ENCODE measurements at regions not wholly inside any gene's neighbourhood (a gene's known extent, or its start where the extent isn't known, plus 50 kb on each side); places are given as distances from the start of the nearest gene placed in this dataset.
"Not testable (repeated sequence)": the region's sequence is repeated elsewhere in the genome, so short reads cannot be mapped to it uniquely, and the experiment has no call there.

DNA sequence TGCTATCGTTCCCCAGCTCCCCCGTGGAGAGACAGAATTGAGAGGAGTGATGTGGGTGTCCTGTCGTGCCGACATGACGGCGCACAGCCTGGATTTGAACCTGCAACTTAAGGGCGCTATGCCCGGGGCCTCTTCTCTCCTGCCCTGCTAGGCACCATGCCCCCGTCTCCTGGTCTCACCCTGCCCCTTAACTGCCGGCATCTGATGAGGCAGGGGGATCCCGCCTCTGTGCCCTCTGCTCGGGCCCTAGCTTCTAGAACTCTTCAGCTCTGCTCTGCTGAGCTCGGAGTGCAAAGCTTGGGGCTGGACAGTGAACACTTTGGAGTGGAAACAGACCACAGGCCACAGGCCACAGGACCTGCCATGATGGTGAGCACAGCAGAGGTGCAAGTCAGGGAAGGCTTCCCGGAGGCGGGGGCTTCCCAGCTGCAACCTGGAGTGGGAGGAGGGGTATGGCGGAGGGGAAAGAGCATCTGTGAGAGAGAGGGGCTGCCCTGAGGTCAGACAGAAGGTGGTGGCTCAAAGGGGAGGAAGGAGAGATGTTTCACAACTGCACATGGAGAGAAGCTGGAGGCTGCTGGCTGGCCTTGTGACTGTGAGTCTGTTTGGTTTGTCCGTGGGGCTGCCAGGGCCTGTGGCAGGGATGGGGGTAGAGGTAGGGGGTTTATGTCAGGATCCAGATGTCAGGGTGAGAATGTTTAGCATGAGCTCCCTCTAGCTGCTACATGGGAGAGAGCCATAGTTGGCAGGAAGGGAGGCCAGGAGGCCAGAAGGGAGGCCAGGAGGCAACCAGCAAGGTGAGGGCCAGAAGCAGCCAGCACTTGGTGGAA lies 107.8 kb downstream of the CRLF3 start:
- intact Hi-C loops (cut with DNase I, micrococcal nuclease) = loop anchor here in 1 of 2 experiments (5.0 to 10.0 kb wide), 5 partner anchors 62 to 612 kb away; partner anchors contain the start of genes CPD and GOSR1
- no peaks in the 10 kb centered on the region for H3K27me3 ChIP-seq (ENCODE audit: control insufficient read depth in 1 of 2, insufficient read depth in 2 of 2, low read length in 2 of 2)
- ChIA-PET CTCF (no interaction called here), POLR2A (no interaction called here)
- H3K27ac Mint-ChIP-seq = no peak overlapping the region
- no peak overlapping the region for H3K4me3 Mint-ChIP-seq
- no peak overlapping the region for H3K4me3 ChIP-seq (ENCODE audit: low read length)
- H3K9me3 ChIP-seq (ENCODE audit: control insufficient read depth in 1 of 2, insufficient read depth in 1 of 2, low read length in 2 of 2) = no peaks in the 10 kb centered on the region
- H3K4me1 ChIP-seq (ENCODE audit: insufficient read depth, low read length) = peaks cover 11% of the 10 kb centered on the region
- peaks cover 12% of the 10 kb centered on the region for H3K4me1 Mint-ChIP-seq (ENCODE audit: low read depth)
- H3K27ac ChIP-seq (ENCODE audit: low read depth in 1 of 2, low read length in 2 of 2) = no peak overlapping the region
- no peaks in the 10 kb centered on the region for H3K27me3 Mint-ChIP-seq
- ATAC-seq (ENCODE audit: poor library complexity) = no peak
- peak in 1 of 14 experiments; percentile 2 for DNase-seq
- no peaks in the 10 kb centered on the region for H3K36me3 ChIP-seq (ENCODE audit: insufficient read depth, low read length)
- no peaks in the 10 kb centered on the region for H3K36me3 Mint-ChIP-seq (ENCODE audit: low read depth)
- H3K9me3 Mint-ChIP-seq = no peaks in the 10 kb centered on the region
- TF ChIP-seq, protein P1, sequence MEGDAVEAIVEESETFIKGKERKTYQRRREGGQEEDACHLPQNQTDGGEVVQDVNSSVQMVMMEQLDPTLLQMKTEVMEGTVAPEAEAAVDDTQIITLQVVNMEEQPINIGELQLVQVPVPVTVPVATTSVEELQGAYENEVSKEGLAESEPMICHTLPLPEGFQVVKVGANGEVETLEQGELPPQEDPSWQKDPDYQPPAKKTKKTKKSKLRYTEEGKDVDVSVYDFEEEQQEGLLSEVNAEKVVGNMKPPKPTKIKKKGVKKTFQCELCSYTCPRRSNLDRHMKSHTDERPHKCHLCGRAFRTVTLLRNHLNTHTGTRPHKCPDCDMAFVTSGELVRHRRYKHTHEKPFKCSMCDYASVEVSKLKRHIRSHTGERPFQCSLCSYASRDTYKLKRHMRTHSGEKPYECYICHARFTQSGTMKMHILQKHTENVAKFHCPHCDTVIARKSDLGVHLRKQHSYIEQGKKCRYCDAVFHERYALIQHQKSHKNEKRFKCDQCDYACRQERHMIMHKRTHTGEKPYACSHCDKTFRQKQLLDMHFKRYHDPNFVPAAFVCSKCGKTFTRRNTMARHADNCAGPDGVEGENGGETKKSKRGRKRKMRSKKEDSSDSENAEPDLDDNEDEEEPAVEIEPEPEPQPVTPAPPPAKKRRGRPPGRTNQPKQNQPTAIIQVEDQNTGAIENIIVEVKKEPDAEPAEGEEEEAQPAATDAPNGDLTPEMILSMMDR (IDR thresholded peaks at IDR 0.05) = no peak

- H3K27ac Mint-ChIP-seq, POLR2A ChIA-PET: not testable (repeated sequence)
Measured at GRCh38 chr17:30714825-30715622, 109.5 kb downstream of the CRLF3 start.

GRCh38 chr17:30713805-30714204 lies 110.7 kb downstream of the CRLF3 start:
- not testable (repeated sequence) for ATAC-seq (ENCODE audit: poor library complexity); H3K4me3 ChIP-seq (ENCODE audit: low read length)

More at GRCh38 chr17:30714825-30715622, 109.5 kb downstream of the CRLF3 start:
- H3K9me3 ChIP-seq (ENCODE audit: control insufficient read depth in 1 of 2, insufficient read depth in 1 of 2, low read length in 2 of 2); H3K27me3 Mint-ChIP-seq; H3K36me3 Mint-ChIP-seq (ENCODE audit: low read depth); H3K27ac ChIP-seq (ENCODE audit: low read depth in 1 of 2, low read length in 2 of 2); H3K4me3 ChIP-seq (ENCODE audit: low read length); H3K27me3 ChIP-seq (ENCODE audit: control insufficient read depth in 1 of 2, insufficient read depth in 2 of 2, low read length in 2 of 2); H3K36me3 ChIP-seq (ENCODE audit: insufficient read depth, low read length); H3K9me3 Mint-ChIP-seq: not testable (repeated sequence)
- H3K4me3 Mint-ChIP-seq = peak overlapping the region; percentile 65
- TF ChIP-seq, protein P1 (IDR thresholded peaks at IDR 0.05) = peak; percentile 39
- intact Hi-C loops (cut with DNase I, micrococcal nuclease) = loop anchor here in 1 of 2 experiments (5.0 to 10.0 kb wide), 5 partner anchors 60 to 610 kb away; partner anchors contain the start of genes CPD and GOSR1
- ATAC-seq (ENCODE audit: poor library complexity) (peak; percentile 64), DNase-seq (peak in 13 of 14 experiments; percentile 23 to 66 (median 38))
- H3K4me1 ChIP-seq (ENCODE audit: insufficient read depth, low read length) = peaks cover 19% of the 10 kb centered on the region
- peaks cover 18% of the 10 kb centered on the region for H3K4me1 Mint-ChIP-seq (ENCODE audit: low read depth)
- CTCF ChIA-PET = interaction anchor here (0.7 kb wide), 1 partner anchor 95 kb away, joined by 3 read pairs; no protein-coding TSS in a partner anchor

DNA sequence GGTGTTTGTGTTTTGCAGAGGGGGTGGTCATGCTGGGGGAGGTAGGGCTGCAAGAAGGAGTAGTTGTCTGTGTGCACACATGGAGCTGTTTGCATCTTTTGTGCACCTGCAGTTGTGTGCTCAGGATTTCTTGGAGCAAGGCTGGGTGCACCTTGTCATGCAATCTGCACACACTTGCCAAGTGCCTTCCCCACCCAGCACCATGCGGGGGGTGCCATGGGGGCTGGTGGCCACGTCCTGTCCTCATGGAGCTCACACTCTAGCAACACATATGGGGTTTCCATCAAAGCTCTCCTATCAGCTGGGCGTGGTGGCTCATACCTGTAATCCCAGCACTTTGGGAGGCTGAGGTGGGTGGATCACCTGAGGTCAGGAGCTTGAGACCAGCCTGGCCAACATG lies 111.6 kb downstream of the CRLF3 start:
- Mint-ChIP-seq H3K36me3 (ENCODE audit: low read depth) (peaks cover 16% of the 10 kb centered on the region), H3K4me1 (ENCODE audit: low read depth) (peaks cover 18% of the 10 kb centered on the region)
- H3K27ac Mint-ChIP-seq; POLR2A ChIA-PET; H3K9me3 ChIP-seq (ENCODE audit: control insufficient read depth in 1 of 2, insufficient read depth in 1 of 2, low read length in 2 of 2); H3K9me3 Mint-ChIP-seq; DNase-seq; ATAC-seq (ENCODE audit: poor library complexity); H3K27ac ChIP-seq (ENCODE audit: low read depth in 1 of 2, low read length in 2 of 2); H3K4me3 Mint-ChIP-seq; CTCF ChIA-PET; H3K36me3 ChIP-seq (ENCODE audit: insufficient read depth, low read length); H3K27me3 ChIP-seq (ENCODE audit: control insufficient read depth in 1 of 2, insufficient read depth in 2 of 2, low read length in 2 of 2); H3K27me3 Mint-ChIP-seq; H3K4me3 ChIP-seq (ENCODE audit: low read length): not testable (repeated sequence)
- H3K4me1 ChIP-seq (ENCODE audit: insufficient read depth, low read length) = peaks cover 18% of the 10 kb centered on the region
- intact Hi-C loops (cut with DNase I, micrococcal nuclease) = loop anchor here in 1 of 2 experiments (10.0 kb wide), 4 partner anchors 58 to 608 kb away; partner anchors contain the start of genes CPD and GOSR1

More at GRCh38 chr17:30713805-30714204, 110.7 kb downstream of the CRLF3 start:
- H3K9me3 ChIP-seq (ENCODE audit: control insufficient read depth in 1 of 2, insufficient read depth in 1 of 2, low read length in 2 of 2); CTCF ChIA-PET; H3K36me3 ChIP-seq (ENCODE audit: insufficient read depth, low read length); H3K36me3 Mint-ChIP-seq (ENCODE audit: low read depth); H3K9me3 Mint-ChIP-seq; H3K27ac Mint-ChIP-seq; H3K27me3 ChIP-seq (ENCODE audit: control insufficient read depth in 1 of 2, insufficient read depth in 2 of 2, low read length in 2 of 2); POLR2A ChIA-PET; DNase-seq; H3K27ac ChIP-seq (ENCODE audit: low read depth in 1 of 2, low read length in 2 of 2); H3K27me3 Mint-ChIP-seq: not testable (repeated sequence)
- peak overlapping the region; percentile 70 for H3K4me3 Mint-ChIP-seq
- intact Hi-C loops (cut with DNase I, micrococcal nuclease) = loop anchor here in 1 of 2 experiments (10.0 kb wide), 4 partner anchors 59 to 609 kb away; partner anchors contain the start of genes CPD and GOSR1
- peaks cover 11% of the 10 kb centered on the region for H3K4me1 ChIP-seq (ENCODE audit: insufficient read depth, low read length)
- H3K4me1 Mint-ChIP-seq (ENCODE audit: low read depth) = peaks cover 13% of the 10 kb centered on the region

DNA sequence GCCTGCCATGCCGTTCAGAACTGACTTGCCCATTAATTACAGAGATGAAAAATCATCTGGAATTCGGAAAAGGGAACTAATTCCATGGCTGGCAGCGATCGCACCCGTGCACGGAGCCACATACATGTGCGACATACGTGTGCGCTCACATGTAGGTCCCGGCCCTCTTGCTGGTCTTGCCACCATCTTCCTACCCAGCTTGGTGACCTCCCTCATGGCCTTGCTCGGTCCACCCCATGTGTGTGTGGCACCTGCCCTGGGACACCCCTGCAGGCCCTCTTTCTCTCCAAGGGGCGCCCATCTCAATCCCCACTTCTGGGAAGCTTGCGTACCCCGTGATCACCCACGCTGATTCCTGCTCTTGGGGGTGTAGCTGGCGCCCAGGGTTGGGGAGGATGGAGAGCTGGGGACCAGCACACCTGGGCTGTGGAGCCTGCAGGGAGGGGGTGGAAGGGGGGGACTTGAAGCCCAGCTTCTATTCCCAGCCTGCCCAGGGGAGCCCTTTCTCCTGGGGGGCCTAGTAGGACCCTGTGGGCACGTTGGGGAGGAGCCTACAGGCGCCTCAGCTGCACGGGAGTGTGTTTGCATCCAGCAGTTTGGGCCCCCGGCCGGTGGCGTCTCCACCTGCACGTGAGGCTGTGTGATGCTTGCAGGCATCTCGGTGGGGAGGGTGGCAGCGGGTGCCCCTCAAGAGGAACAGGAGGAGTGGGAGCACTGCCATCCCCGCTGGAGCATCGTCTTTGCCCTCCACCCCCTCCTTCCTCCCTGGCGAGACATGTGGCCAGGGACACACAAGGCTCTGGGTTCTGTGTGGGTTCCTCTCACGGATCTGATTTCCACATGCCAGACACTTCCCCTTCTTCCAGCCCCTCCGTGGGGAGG lies 112.6 kb downstream of the CRLF3 start:
- H3K27me3 ChIP-seq (ENCODE audit: control insufficient read depth in 1 of 2, insufficient read depth in 2 of 2, low read length in 2 of 2); ATAC-seq (ENCODE audit: poor library complexity); H3K9me3 Mint-ChIP-seq; H3K27ac ChIP-seq (ENCODE audit: low read depth in 1 of 2, low read length in 2 of 2); H3K27ac Mint-ChIP-seq; DNase-seq; POLR2A ChIA-PET; H3K36me3 ChIP-seq (ENCODE audit: insufficient read depth, low read length); H3K4me3 ChIP-seq (ENCODE audit: low read length); H3K9me3 ChIP-seq (ENCODE audit: control insufficient read depth in 1 of 2, insufficient read depth in 1 of 2, low read length in 2 of 2); H3K27me3 Mint-ChIP-seq: not testable (repeated sequence)
- peaks cover 26% of the 10 kb centered on the region for H3K4me1 ChIP-seq (ENCODE audit: insufficient read depth, low read length)
- peak overlapping the region; percentile 92 for H3K4me3 Mint-ChIP-seq
- intact Hi-C loops (cut with DNase I, micrococcal nuclease) = loop anchor here in 1 of 2 experiments (10.0 kb wide), 4 partner anchors 57 to 607 kb away; partner anchors contain the start of genes CPD and GOSR1
- CTCF ChIA-PET = interaction anchor here (1.6 kb wide), 1 partner anchor 7 kb away, joined by 4 read pairs; no protein-coding TSS in a partner anchor
- H3K4me1 Mint-ChIP-seq (ENCODE audit: low read depth) = peaks cover 28% of the 10 kb centered on the region
- peaks cover 17% of the 10 kb centered on the region for H3K36me3 Mint-ChIP-seq (ENCODE audit: low read depth)
